H1 (cell line): ENCODE measurements at regions not wholly inside any gene's neighbourhood (a gene's known extent, or its start where the extent isn't known, plus 50 kb on each side); places are given as distances from the start of the nearest gene placed in this dataset.

ENCODE experiments used
- CTCF ChIA-PET: fragments of 300-600 bp; sonication (Branson Sonifier 250); formaldehyde crosslinking; loops from one replicate; lab custom pipeline; 2021; ENCODE audit not compliant: partially characterized antibody; lab: Charles Lee
- POLR2A ChIA-PET: fragments of 300-600 bp; sonication (Branson Sonifier 250); formaldehyde crosslinking; loops from one replicate; lab custom pipeline; 2021; ENCODE audit warnings: inconsistent platforms; ENCODE audit not compliant: partially characterized antibody; lab: Charles Lee
- DNase-seq, 2 experiments: peaks; one replicate each; pipeline versions ENCODE4 v3.0.0 to v3.0.0-alpha.2; 2010 to 2022; ENCODE audit warnings: low spot score in 2 of 2, low read depth in 1 of 2, mixed read lengths in 1 of 2
- FAIRE-seq: peaks from 2 replicates; lab custom pipeline; 2011; peaks lifted over from hg19 to GRCh38; lab: Jason Lieb, UNC
- H2AFZ ChIP-seq: 2 replicates; pipeline ENCODE4 v1.8.1; 2012; ENCODE audit warnings: low read length, inconsistent platforms
- H2AK5ac ChIP-seq: 2 replicates; pipeline ENCODE4 v1.6.1; 2013; ENCODE audit warnings: low read depth, low read length
- H2BK120ac ChIP-seq: replicated peaks from 2 replicates; pipeline ENCODE3; 2013; ENCODE audit warnings: low read depth, low read length, inconsistent platforms
- H2BK12ac ChIP-seq: 2 replicates; pipeline ENCODE4 v1.6.1; 2013; ENCODE audit warnings: low read depth, low read length
- H2BK15ac ChIP-seq: 2 replicates; pipeline ENCODE4 v1.6.1; 2013; ENCODE audit warnings: low read length
- H2BK20ac ChIP-seq: 2 replicates; pipeline ENCODE4 v1.6.1; 2013; ENCODE audit warnings: low read length
- H2BK5ac ChIP-seq: 2 replicates; pipeline ENCODE4 v1.6.1; 2013; ENCODE audit warnings: low read depth, low read length
- H3K14ac ChIP-seq: 2 replicates; pipeline ENCODE4 v1.6.1; 2013; ENCODE audit warnings: inconsistent platforms; ENCODE audit not compliant: insufficient read length
- H3K18ac ChIP-seq: 2 replicates; pipeline ENCODE4 v1.6.1; 2013; ENCODE audit warnings: low read length; ENCODE audit errors: extremely low read depth
- H3K23ac ChIP-seq: 2 replicates; pipeline ENCODE4 v1.6.1; 2013; ENCODE audit warnings: inconsistent platforms; ENCODE audit not compliant: insufficient read length
- H3K23me2 ChIP-seq: 2 replicates; pipeline ENCODE4 v1.6.1; 2013; ENCODE audit warnings: low read depth, low read length
- H3K27ac ChIP-seq: 2 replicates; pipeline ENCODE4 v1.6.1; 2011; ENCODE audit warnings: low read depth, low read length, inconsistent platforms
- H3K27me3 ChIP-seq, 4 experiments: replicated peaks in 1 of 4; 1 replicate in 1 of 4; 2 replicates in 3 of 4; pipeline versions ENCODE4 v1.6.1 to v1.8.1; 2011 to 2013; ENCODE audit warnings: low read length in 3 of 4, mild to moderate bottlenecking in 3 of 4, inconsistent platforms in 2 of 4, mixed read lengths in 2 of 4, moderate library complexity in 1 of 4; ENCODE audit not compliant: control insufficient read depth in 3 of 4, insufficient read depth in 3 of 4; ENCODE audit errors: extremely low read depth in 1 of 4
- H3K36me3 ChIP-seq, 4 experiments: 2 replicates each; pipeline versions ENCODE4 v1.6.1 to v1.8.1; 2011 to 2013; ENCODE audit warnings: mild to moderate bottlenecking in 4 of 4, low read length in 3 of 4, moderate library complexity in 2 of 4, control low read depth in 1 of 4, inconsistent platforms in 1 of 4; ENCODE audit not compliant: insufficient read depth in 4 of 4, control insufficient read depth in 2 of 4
- H3K4ac ChIP-seq: replicated peaks from 2 replicates; pipeline ENCODE3; 2013; ENCODE audit warnings: low read length, low read depth, mixed read lengths, inconsistent platforms; ENCODE audit not compliant: insufficient read length
- H3K4me1 ChIP-seq, 4 experiments: replicated peaks in 1 of 4; 1 replicate in 1 of 4; 2 replicates in 3 of 4; pipeline versions ENCODE4 v1.6.1 to v1.8.1; 2011 to 2013; ENCODE audit warnings: low read length in 3 of 4, inconsistent platforms in 2 of 4, mixed read lengths in 1 of 4; ENCODE audit not compliant: insufficient read depth in 4 of 4, control insufficient read depth in 3 of 4
- H3K4me2 ChIP-seq, 2 experiments: 2 replicates each; pipeline versions ENCODE4 v1.6.1 to v1.8.1; 2011 to 2013; ENCODE audit warnings: low read depth in 2 of 2, low read length in 2 of 2, control low read depth in 1 of 2, inconsistent platforms in 1 of 2, mild to moderate bottlenecking in 1 of 2; ENCODE audit not compliant: insufficient read depth in 1 of 2
- H3K4me3 ChIP-seq, 4 experiments: fragments of 200-600, 300-600 bp in 1 of 4; sonication (generic), shearing (Covaris generic), sonication (Bioruptor Twin) in 1 of 4; 2 replicates each; pipeline versions ENCODE4 v1.5.1 to v1.8.1; 2011 to 2016; ENCODE audit warnings: low read length in 4 of 4, low read depth in 3 of 4, control low read depth in 2 of 4, inconsistent platforms in 2 of 4, mild to moderate bottlenecking in 2 of 4, mixed read lengths in 1 of 4, moderate library complexity in 1 of 4; ENCODE audit not compliant: insufficient read depth in 2 of 4; ENCODE audit errors: extremely low read depth in 1 of 4
- H3K56ac ChIP-seq: replicated peaks from 2 replicates; pipeline ENCODE3; 2013; ENCODE audit warnings: low read depth, mild to moderate bottlenecking, mixed read lengths, low read length, inconsistent platforms; ENCODE audit not compliant: insufficient read length
- H3K79me1 ChIP-seq: 2 replicates; pipeline ENCODE4 v1.6.1; 2013; ENCODE audit warnings: low read depth, low read length, control low read depth
- H3K79me2 ChIP-seq, 2 experiments: 2 replicates each; pipeline versions ENCODE4 v1.6.1 to v1.8.1; 2012 to 2013; ENCODE audit warnings: low read length in 2 of 2, mild to moderate bottlenecking in 2 of 2, inconsistent platforms in 1 of 2; ENCODE audit not compliant: insufficient read depth in 2 of 2, control insufficient read depth in 1 of 2
- H3K9ac ChIP-seq, 4 experiments: replicated peaks in 1 of 4; 1 replicate in 1 of 4; 2 replicates in 3 of 4; pipeline versions ENCODE4 v1.6.1 to v1.8.1; 2011 to 2013; ENCODE audit warnings: low read depth in 3 of 4, low read length in 3 of 4, control low read depth in 2 of 4, mild to moderate bottlenecking in 2 of 4, moderate library complexity in 2 of 4, inconsistent platforms in 1 of 4; ENCODE audit errors: extremely low read depth in 1 of 4
- H3K9me3 ChIP-seq, 2 experiments: 2 replicates each; pipeline versions ENCODE4 v1.6.1 to v1.8.1; 2012 to 2013; ENCODE audit warnings: mild to moderate bottlenecking in 2 of 2, moderate library complexity in 2 of 2, control low read depth in 1 of 2, inconsistent platforms in 1 of 2, low read depth in 1 of 2, low read length in 1 of 2, mixed read lengths in 1 of 2; ENCODE audit not compliant: insufficient read depth in 2 of 2
- H4K20me1 ChIP-seq, 2 experiments: replicated peaks in 1 of 2; 2 replicates each; pipeline versions ENCODE3 to v1.8.1; 2011 to 2013; ENCODE audit warnings: inconsistent platforms in 2 of 2, low read length in 2 of 2, mild to moderate bottlenecking in 1 of 2; ENCODE audit not compliant: insufficient read depth in 2 of 2, control insufficient read depth in 1 of 2
- H4K5ac ChIP-seq: 2 replicates; pipeline ENCODE4 v1.6.1; 2013; ENCODE audit warnings: low read length, low read depth, mixed read lengths, inconsistent platforms; ENCODE audit not compliant: insufficient read length
- H4K8ac ChIP-seq: 2 replicates; pipeline ENCODE4 v1.8.0; 2013; ENCODE audit warnings: mild to moderate bottlenecking, moderate library complexity, low read length, inconsistent platforms; ENCODE audit not compliant: insufficient read depth; ENCODE audit errors: extremely low read depth
- H4K91ac ChIP-seq: replicated peaks from 2 replicates; pipeline ENCODE3; 2013; ENCODE audit warnings: low read length, mixed read lengths, inconsistent platforms; ENCODE audit not compliant: insufficient read length
- BACH1 ChIP-seq: IDR thresholded peaks from 2 replicates; pipeline ENCODE4 v1.6.1; 2012; ENCODE audit warnings: low read length, improper control_type of control experiment
- FOSL1 ChIP-seq: IDR thresholded peaks from 2 replicates; pipeline ENCODE4 v1.6.1; 2011; ENCODE audit warnings: mild to moderate bottlenecking, low read depth, low read length, moderate library complexity; ENCODE audit not compliant: insufficient read depth
- GABPA ChIP-seq: IDR thresholded peaks from 2 replicates; pipeline ENCODE4 v1.6.1; 2011; ENCODE audit warnings: mild to moderate bottlenecking, low read length, moderate library complexity, borderline replicate concordance; ENCODE audit not compliant: insufficient read depth
- GTF2F1 ChIP-seq: IDR thresholded peaks from 2 replicates; pipeline ENCODE4 v1.6.1; 2012; ENCODE audit warnings: low read depth, low read length, improper control_type of control experiment, borderline replicate concordance
- RBBP5 ChIP-seq: IDR thresholded peaks from 2 replicates; pipeline ENCODE4 v1.7.1; 2012; ENCODE audit warnings: low read depth, mild to moderate bottlenecking, inconsistent platforms, low read length, moderate library complexity, borderline replicate concordance
- SIRT6 ChIP-seq: IDR thresholded peaks from one replicate; pipeline ENCODE4 v1.7.1; 2012; ENCODE audit warnings: low read length, inconsistent platforms
- SIX5 ChIP-seq: IDR thresholded peaks from 2 replicates; pipeline ENCODE4 v1.6.1; 2011; ENCODE audit warnings: mild to moderate bottlenecking, low read depth, low read length
- SP2 ChIP-seq: IDR thresholded peaks from 2 replicates; pipeline ENCODE4 v1.6.1; 2012; ENCODE audit warnings: mild to moderate bottlenecking, low read length, inconsistent platforms
- SP4 ChIP-seq: IDR thresholded peaks from 2 replicates; pipeline ENCODE4 v1.6.1; 2012; ENCODE audit warnings: low read length, inconsistent platforms
- TAF7 ChIP-seq: optimal IDR thresholded peaks from 2 replicates; pipeline ENCODE3; 2011; ENCODE audit warnings: low read depth, mild to moderate bottlenecking, inconsistent platforms, low read length, moderate library complexity, borderline replicate concordance
- YY1 ChIP-seq: IDR thresholded peaks from 2 replicates; pipeline ENCODE4 v1.6.1; 2011; ENCODE audit warnings: low read depth, mild to moderate bottlenecking, low read length
- WGBS, 2 experiments: shearing (Covaris generic) in 1 of 2; methylation state at CpG; one replicate each; pipeline versions ENCODE4 v1.1.6 to v1.1.7; 2013 to 2015; ENCODE audit warnings: low lambda C conversion rate in 2 of 2, mixed read lengths in 2 of 2, inconsistent platforms in 1 of 2, low coverage in 1 of 2, missing lambda C conversion rate in 1 of 2; ENCODE audit not compliant: insufficient replicate concordance in 2 of 2, insufficient coverage in 1 of 2, insufficient read length in 1 of 2; ENCODE audit errors: extremely low coverage in 1 of 2, missing lambda C conversion rate in 1 of 2; 5-methylcytosine and 5-hydroxymethylcytosine counted together
- TF ChIP-seq, protein P1 (sequence below), 3 experiments: IDR thresholded peaks; 1 replicate in 2 of 3; 2 replicates in 1 of 3; pipeline versions ENCODE4 v1.5.1 to v1.6.1; 2011; ENCODE audit warnings: low read length in 3 of 3, mild to moderate bottlenecking in 3 of 3, inconsistent platforms in 2 of 3, low read depth in 1 of 3, moderate library complexity in 1 of 3; ENCODE audit not compliant: insufficient read depth in 1 of 3; ENCODE audit errors: control extremely low read depth in 1 of 3

DNA sequence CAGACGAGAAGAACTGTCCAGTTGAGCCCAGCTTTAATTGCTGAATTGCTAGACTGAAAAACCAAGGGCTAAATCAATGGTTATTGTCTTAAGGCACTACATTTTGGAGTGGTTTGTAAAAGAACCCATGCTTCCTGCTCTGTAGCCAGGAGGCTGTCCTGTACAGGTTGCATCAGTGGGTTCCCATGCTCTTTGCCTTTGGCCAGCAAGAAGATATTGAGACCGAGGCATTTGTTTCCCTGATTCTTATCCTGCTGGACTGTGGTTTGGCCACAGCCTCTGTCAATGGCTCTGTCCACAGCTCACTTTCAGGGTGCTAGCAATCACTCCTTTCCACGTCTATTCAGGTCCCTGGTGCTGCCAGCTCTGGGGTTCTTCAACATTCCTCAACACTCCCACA lies 89.6 kb downstream of the FAM43A start:
- Histone ChIP-seq H2BK120ac (no peak overlapping the region), H3K4me2 (no peak overlapping the region), H3K23ac (no peak overlapping the region), H4K5ac (no peak overlapping the region), H4K91ac (no peak overlapping the region), H3K56ac (no peak overlapping the region), H3K18ac (no peak overlapping the region), H3K4me3 (no peak overlapping the region), H3K27me3 (peaks cover 0 to 4% (median 0%) of the 10 kb centered on the region in 4 experiments; a peak in 3 of 7 replicates), H2BK15ac (0 out of 2 replicates have a peak overlapping the region, but pooled peaks have one; percentile 11), H4K8ac (no peak overlapping the region), H3K4me1 (peaks cover 0 to 6% (median 2%) of the 10 kb centered on the region in 4 experiments; a peak in 2 of 7 replicates), H3K27ac (no peak overlapping the region), H3K9ac (no peak overlapping the region), H3K9me3 (no peaks in the 10 kb centered on the region), H2BK12ac (no peak overlapping the region), H3K79me1 (no peaks in the 10 kb centered on the region), H2AFZ (no peak overlapping the region), H3K79me2 (no peaks in the 10 kb centered on the region), H3K36me3 (no peaks in the 10 kb centered on the region), H3K23me2 (no peaks in the 10 kb centered on the region), H3K4ac (no peak overlapping the region), H2BK5ac (no peak overlapping the region), H2BK20ac (no peak overlapping the region), H3K14ac (no peak overlapping the region), H2AK5ac (no peak overlapping the region), H4K20me1 (no peaks in the 10 kb centered on the region)
- DNase-seq (no peak), FAIRE-seq (no peak)
- 82% methylated on average over 3 of the region's 3 CpGs; no CpG with 5 or more reads in 1 of the 2 experiments for WGBS, 2 experiments
- ChIA-PET POLR2A (interaction anchor here (0.6 kb wide), 1 partner anchor 19 kb away, joined by 3 read pairs; no protein-coding TSS in a partner anchor), CTCF (interaction anchor here (1.7 kb wide), 1 partner anchor 92 kb away, joined by 5 read pairs; no protein-coding TSS in a partner anchor)
- no peak for TF ChIP-seq BACH1
- TF ChIP-seq SIX5, result no peak
- TF ChIP-seq SP2, result no peak
- TF ChIP-seq FOSL1, result no peak
- TF ChIP-seq GTF2F1, result no peak
- TF ChIP-seq YY1, result no peak
- no peak for TF ChIP-seq SIRT6
- no peak for TF ChIP-seq RBBP5
- TF ChIP-seq SP4, result no peak
- no peak for TF ChIP-seq TAF7
- TF ChIP-seq, protein P1, sequence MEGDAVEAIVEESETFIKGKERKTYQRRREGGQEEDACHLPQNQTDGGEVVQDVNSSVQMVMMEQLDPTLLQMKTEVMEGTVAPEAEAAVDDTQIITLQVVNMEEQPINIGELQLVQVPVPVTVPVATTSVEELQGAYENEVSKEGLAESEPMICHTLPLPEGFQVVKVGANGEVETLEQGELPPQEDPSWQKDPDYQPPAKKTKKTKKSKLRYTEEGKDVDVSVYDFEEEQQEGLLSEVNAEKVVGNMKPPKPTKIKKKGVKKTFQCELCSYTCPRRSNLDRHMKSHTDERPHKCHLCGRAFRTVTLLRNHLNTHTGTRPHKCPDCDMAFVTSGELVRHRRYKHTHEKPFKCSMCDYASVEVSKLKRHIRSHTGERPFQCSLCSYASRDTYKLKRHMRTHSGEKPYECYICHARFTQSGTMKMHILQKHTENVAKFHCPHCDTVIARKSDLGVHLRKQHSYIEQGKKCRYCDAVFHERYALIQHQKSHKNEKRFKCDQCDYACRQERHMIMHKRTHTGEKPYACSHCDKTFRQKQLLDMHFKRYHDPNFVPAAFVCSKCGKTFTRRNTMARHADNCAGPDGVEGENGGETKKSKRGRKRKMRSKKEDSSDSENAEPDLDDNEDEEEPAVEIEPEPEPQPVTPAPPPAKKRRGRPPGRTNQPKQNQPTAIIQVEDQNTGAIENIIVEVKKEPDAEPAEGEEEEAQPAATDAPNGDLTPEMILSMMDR (IDR thresholded peaks at IDR 0.05; ENCODE audit: control extremely low read depth in 1 of 3, insufficient read depth in 1 of 3, low read depth in 1 of 3, low read length in 3 of 3), result no peak
- TF ChIP-seq GABPA, result no peak
